Stomach (tissue), 8 donors: ENCODE measurements at regions not wholly inside any gene's neighbourhood (a gene's known extent, or its start where the extent isn't known, plus 50 kb on each side); places are given as distances from the start of the nearest gene placed in this dataset.

Source experiments
- DNase-seq, 2 donors: peaks; one replicate each; pipeline versions ENCODE4 v3.0.0 to v3.0.0-alpha.2; 2013 to 2019
- H3K27ac ChIP-seq, 5 donors: fragments of 200-600 bp in 4 of 5; sonication (generic) in 4 of 5; one replicate each; pipeline ENCODE4 v1.5.1; 2013 to 2019; ENCODE audit warnings: mild to moderate bottlenecking in 1 of 5, moderate library complexity in 1 of 5
- H3K27me3 ChIP-seq, 3 donors: fragments of 200-600 bp; sonication (generic); one replicate each; pipeline ENCODE4 v1.5.1; 2017 to 2019; ENCODE audit warnings: mixed run types in 1 of 3
- H3K36me3 ChIP-seq, 4 donors: fragments of 200-600 bp; sonication (generic); 1 replicate in 3 of 4; 2 replicates in 1 of 4; pipeline ENCODE4 v1.5.1; 2016 to 2019
- H3K4me1 ChIP-seq, 4 donors: fragments of 200-600 bp; sonication (generic); one replicate each; pipeline ENCODE4 v1.5.1; 2016 to 2019
- H3K4me3 ChIP-seq, 4 donors: fragments of 200-600 bp; sonication (generic) in 3 of 4; one replicate each; pipeline ENCODE4 v1.5.1; 2016 to 2019; ENCODE audit warnings: mild to moderate bottlenecking in 1 of 4
- H3K9me3 ChIP-seq, 4 donors: fragments of 200-600 bp; sonication (generic); one replicate each; pipeline ENCODE4 v1.5.1; 2016 to 2019
- EP300 ChIP-seq: sonication (generic); formaldehyde crosslinking; IDR thresholded peaks from one replicate; pipeline ENCODE4 v1.6.1; 2017; ENCODE audit warnings: antibody characterized with exemption
- POLR2A ChIP-seq, 4 donors: fragments of 450-650 bp; IDR thresholded peaks; one replicate each; pipeline ENCODE4 v1.6.1; 2016; ENCODE audit warnings: antibody characterized with exemption in 4 of 4, control low read depth in 2 of 4, mild to moderate bottlenecking in 1 of 4, moderate library complexity in 1 of 4
- POLR2AphosphoS5 ChIP-seq, 3 donors: sonication (generic); formaldehyde crosslinking; IDR thresholded peaks; one replicate each; pipeline ENCODE4 v1.6.1; 2016; ENCODE audit warnings: antibody characterized with exemption in 3 of 3
- WGBS, 5 donors: extraction: QIAGEN DNeasy Blood & Tissue Kit in 3 of 5; methylation state at CpG; one replicate each; pipeline versions ENCODE4 v1.1.5 to v1.1.7; 2013 to 2018; 5-methylcytosine and 5-hydroxymethylcytosine counted together
- intact Hi-C: fragments of 100-400 bp; cut with DNase I; formaldehyde crosslinking; loops from one replicate; pipeline ENCODE4 v1.15.1; 2023; ENCODE audit warnings: low total_unique reads
- TF ChIP-seq, protein P1 (sequence below), 7 experiments: fragments of 450-650 bp in 4 of 7; fragments of 200-600 bp in 3 of 7; sonication (generic) in 3 of 7; IDR thresholded peaks; one replicate each; pipeline ENCODE4 v1.5.1; 2016 to 2019; ENCODE audit warnings: antibody characterized with exemption in 7 of 7, control low read depth in 2 of 7, mild to moderate bottlenecking in 1 of 7
- donor health status: healthy with polysubstance abuse.
- donor health status: Bipolar disorder and iron deficiency.
- donor health status: healthy.

DNA sequence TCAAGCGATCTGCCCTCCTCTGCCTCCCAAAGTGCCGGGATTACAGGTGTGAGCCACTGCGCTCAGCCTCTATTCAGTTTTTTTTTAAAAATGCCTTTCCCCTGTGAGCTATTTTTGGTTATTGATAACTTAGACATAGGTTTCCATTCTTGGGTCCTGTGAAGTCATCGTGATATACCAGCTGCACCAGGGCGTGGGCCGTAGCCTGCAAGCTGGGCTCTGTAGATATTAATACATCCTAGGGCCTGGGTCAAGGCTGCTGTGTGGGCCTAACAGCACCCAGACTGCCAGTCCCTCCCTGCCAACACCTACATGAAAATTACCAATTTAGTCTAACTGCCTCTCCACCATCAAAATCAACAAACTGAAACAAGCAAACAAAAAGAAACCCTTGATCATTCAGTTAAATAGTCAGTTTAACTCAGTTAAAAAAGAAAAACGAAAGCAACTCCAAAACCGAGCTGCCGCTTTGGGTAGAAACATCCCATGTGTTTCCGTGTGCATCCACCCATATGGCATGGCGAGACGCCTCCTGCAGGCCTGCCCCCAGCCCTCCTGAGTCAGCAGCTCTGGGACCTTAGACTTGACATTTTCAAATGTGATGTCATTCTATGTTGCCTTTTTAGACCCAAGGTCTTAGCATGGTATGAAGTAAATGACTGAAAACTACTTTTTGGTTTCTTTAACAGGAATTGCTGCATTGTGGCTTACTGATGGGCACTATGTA lies 330.2 kb downstream of the GLRX3 start:
- Histone ChIP-seq H3K27ac (no peak overlapping the region), H3K36me3 (no peaks in the 10 kb centered on the region), H3K4me3 (no peak overlapping the region), H3K27me3 (peaks cover 0 to 1% (median 0%) of the 10 kb centered on the region in 3 donors), H3K4me1 (no peaks in the 10 kb centered on the region), H3K9me3 (peaks cover 0 to 36% (median 29%) of the 10 kb centered on the region in 4 donors)
- TF ChIP-seq POLR2AphosphoS5 (IDR thresholded peaks at IDR 0.05) (no peak), EP300 (no peak), POLR2A (IDR thresholded peaks at IDR 0.05) (no peak)
- TF ChIP-seq, protein P1, sequence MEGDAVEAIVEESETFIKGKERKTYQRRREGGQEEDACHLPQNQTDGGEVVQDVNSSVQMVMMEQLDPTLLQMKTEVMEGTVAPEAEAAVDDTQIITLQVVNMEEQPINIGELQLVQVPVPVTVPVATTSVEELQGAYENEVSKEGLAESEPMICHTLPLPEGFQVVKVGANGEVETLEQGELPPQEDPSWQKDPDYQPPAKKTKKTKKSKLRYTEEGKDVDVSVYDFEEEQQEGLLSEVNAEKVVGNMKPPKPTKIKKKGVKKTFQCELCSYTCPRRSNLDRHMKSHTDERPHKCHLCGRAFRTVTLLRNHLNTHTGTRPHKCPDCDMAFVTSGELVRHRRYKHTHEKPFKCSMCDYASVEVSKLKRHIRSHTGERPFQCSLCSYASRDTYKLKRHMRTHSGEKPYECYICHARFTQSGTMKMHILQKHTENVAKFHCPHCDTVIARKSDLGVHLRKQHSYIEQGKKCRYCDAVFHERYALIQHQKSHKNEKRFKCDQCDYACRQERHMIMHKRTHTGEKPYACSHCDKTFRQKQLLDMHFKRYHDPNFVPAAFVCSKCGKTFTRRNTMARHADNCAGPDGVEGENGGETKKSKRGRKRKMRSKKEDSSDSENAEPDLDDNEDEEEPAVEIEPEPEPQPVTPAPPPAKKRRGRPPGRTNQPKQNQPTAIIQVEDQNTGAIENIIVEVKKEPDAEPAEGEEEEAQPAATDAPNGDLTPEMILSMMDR (IDR thresholded peaks at IDR 0.05): no peak
- WGBS, 5 donors: 90 to 94% (median 93%) methylated on average over 12 of the region's 12 CpGs
- intact Hi-C loops: no loop called here
- DNase-seq: no peak

DNA sequence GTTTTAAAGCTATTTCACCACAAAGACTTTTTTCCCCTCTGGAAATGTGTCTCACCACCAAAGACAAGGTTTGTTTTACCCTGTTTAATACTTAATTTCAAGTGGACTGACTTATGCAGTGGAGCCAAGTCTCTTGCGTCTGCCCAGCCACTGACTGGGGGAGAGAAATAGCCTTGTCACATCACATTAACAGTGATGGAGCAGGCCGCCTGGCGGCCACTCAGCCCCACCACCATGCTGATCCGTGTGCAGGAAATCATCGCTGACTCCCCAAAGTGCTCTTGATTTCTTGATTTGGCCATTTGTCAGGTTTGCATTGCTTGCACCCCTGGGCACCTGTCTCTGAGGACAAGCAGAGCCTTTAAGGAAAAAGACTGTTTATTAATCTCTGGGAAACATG lies 334.1 kb downstream of the GLRX3 start:
- H3K4me1 ChIP-seq: no peaks in the 10 kb centered on the region

DNA sequence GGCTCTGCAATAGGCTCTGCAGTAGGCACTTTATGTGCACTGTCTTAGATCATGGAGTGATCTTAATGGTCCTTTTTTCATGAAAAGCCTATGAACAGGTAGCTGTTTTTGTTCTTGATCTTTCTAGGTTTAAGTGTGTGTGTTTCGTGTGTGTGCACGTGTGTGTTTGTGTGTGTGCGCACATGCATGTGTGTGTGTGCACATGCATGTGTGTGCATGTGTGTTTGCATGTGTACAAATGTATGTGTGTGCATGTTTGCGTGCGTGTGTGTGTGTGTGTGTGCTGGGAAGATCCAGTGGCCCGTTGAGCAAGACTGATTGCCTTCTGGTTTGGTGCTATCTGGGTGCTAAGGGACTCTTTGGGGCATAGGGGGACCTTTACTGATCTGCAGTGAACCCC lies 334.8 kb downstream of the GLRX3 start:
- H3K27ac ChIP-seq: no peak overlapping the region
- H3K4me1 ChIP-seq: no peaks in the 10 kb centered on the region
- no peak for DNase-seq
- 79 to 93% (median 87%) methylated on average over 6 of the region's 6 CpGs for whole genome bisulfite sequencing, 5 donors
- H3K4me3 ChIP-seq: no peak overlapping the region
- TF ChIP-seq, protein P1 (IDR thresholded peaks at IDR 0.05): no peak
- no peak for TF ChIP-seq POLR2AphosphoS5 (IDR thresholded peaks at IDR 0.05)
- TF ChIP-seq POLR2A (IDR thresholded peaks at IDR 0.05): no peak
- no peak for TF ChIP-seq EP300
- peaks cover 0 to 7% (median 0%) of the 10 kb centered on the region in 3 donors for H3K27me3 ChIP-seq
- intact Hi-C loops: no loop called here
- H3K36me3 ChIP-seq: no peaks in the 10 kb centered on the region
- H3K9me3 ChIP-seq: peaks cover 0 to 36% (median 27%) of the 10 kb centered on the region in 4 donors

More for the DNA sequence above, 334.1 kb downstream of the GLRX3 start:
- Histone ChIP-seq H3K36me3 (no peaks in the 10 kb centered on the region), H3K27ac (no peak overlapping the region), H3K4me3 (no peak overlapping the region), H3K27me3 (peaks cover 0 to 7% (median 0%) of the 10 kb centered on the region in 3 donors), H3K9me3 (peaks cover 0 to 36% (median 27%) of the 10 kb centered on the region in 4 donors)
- 72 to 90% (median 83%) methylated on average over 5 of the region's 5 CpGs for WGBS, 5 donors
- intact Hi-C loops: no loop called here
- no peak for DNase-seq
- TF ChIP-seq POLR2A (IDR thresholded peaks at IDR 0.05) (no peak), EP300 (no peak), POLR2AphosphoS5 (IDR thresholded peaks at IDR 0.05) (no peak)
- TF ChIP-seq, protein P1 (IDR thresholded peaks at IDR 0.05): no peak

DNA sequence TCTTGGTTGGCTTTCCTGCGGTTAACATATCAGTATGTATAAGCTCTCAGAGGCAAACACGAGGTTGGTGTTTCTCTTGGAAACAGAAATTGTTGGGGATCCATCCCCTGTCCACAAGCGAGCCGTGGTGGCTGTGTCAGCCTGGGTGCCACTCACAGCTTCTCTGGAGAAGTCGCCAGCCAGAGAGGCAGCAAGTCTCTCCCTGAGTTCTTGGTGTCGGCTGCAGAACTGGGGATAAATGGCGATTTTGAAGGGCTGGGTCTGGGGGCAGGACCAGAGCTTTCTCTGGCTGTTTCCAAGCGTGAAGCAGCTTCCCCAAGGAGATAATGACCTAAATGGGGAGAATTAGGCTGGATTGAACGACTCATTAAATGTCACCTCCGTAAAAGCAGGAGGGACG lies 335.3 kb downstream of the GLRX3 start:
- Histone ChIP-seq H3K27me3 (peaks cover 0 to 12% (median 0%) of the 10 kb centered on the region in 3 donors), H3K4me1 (no peaks in the 10 kb centered on the region), H3K9me3 (peaks cover 0 to 31% (median 21%) of the 10 kb centered on the region in 4 donors), H3K36me3 (no peaks in the 10 kb centered on the region), H3K27ac (no peak overlapping the region), H3K4me3 (no peak overlapping the region)
- DNase-seq: no peak
- TF ChIP-seq POLR2A (IDR thresholded peaks at IDR 0.05): no peak
- TF ChIP-seq, protein P1 (IDR thresholded peaks at IDR 0.05): no peak
- TF ChIP-seq EP300: no peak
- no peak for TF ChIP-seq POLR2AphosphoS5 (IDR thresholded peaks at IDR 0.05)
- intact Hi-C loops: no loop called here
- 70 to 80% (median 78%) methylated on average over 11 of the region's 11 CpGs for WGBS, 5 donors
